GM08714 (cell line): ENCODE measurements at regions not wholly inside any gene's neighbourhood (a gene's known extent, or its start where the extent isn't known, plus 50 kb on each side); places are given as distances from the start of the nearest gene placed in this dataset.

Experiments
- H3K4me3 ChIP-seq: fragments of 200-500 bp; sonication (Bioruptor generic); 2 replicates; pipeline ENCODE4 v1.5.1; 2014; ENCODE audit warnings: mild to moderate bottlenecking, low read length, inconsistent platforms
- ZNF274 ChIP-seq: IDR thresholded peaks from 2 replicates; pipeline ENCODE4 v1.6.1; 2012; ENCODE audit warnings: mild to moderate bottlenecking, low read depth, low read length

- TF ChIP-seq ZNF274 = no peak
- no peak overlapping the region for H3K4me3 ChIP-seq
These were observed 158.4 kb downstream of the KLF13 start for GRCh38 chr15:31484986-31485385.

- H3K4me3 ChIP-seq = no peak overlapping the region
- no peak for TF ChIP-seq ZNF274
These were observed 158.8 kb downstream of the KLF13 start for GRCh38 chr15:31485431-31485830.

GRCh38 chr15:31485911-31486461 lies 159.4 kb downstream of the KLF13 start:
- H3K4me3 ChIP-seq = no peak overlapping the region
- no peak for TF ChIP-seq ZNF274

GRCh38 chr15:31486506-31486905 lies 159.9 kb downstream of the KLF13 start:
- H3K4me3 ChIP-seq = no peak overlapping the region
- no peak for TF ChIP-seq ZNF274

- TF ChIP-seq ZNF274 = no peak
These were observed 160.5 kb downstream of the KLF13 start for GRCh38 chr15:31486906-31487695.

GRCh38 chr15:31487811-31488436 lies 161.3 kb downstream of the KLF13 start:
- H3K4me3 ChIP-seq = no peak overlapping the region
- TF ChIP-seq ZNF274 = no peak

More at GRCh38 chr15:31486906-31487695, 160.5 kb downstream of the KLF13 start:
- H3K4me3 ChIP-seq = no peak overlapping the region

- TF ChIP-seq ZNF274 = no peak
- no peak overlapping the region for H3K4me3 ChIP-seq
These were observed 162.0 kb downstream of the KLF13 start for GRCh38 chr15:31488437-31489204.

GRCh38 chr15:31489281-31489680 lies 162.6 kb downstream of the KLF13 start:
- no peak for TF ChIP-seq ZNF274
- no peak overlapping the region for H3K4me3 ChIP-seq

GRCh38 chr15:31489801-31490646 lies 163.4 kb downstream of the KLF13 start:
- TF ChIP-seq ZNF274 = no peak
- H3K4me3 ChIP-seq = no peak overlapping the region

GRCh38 chr15:31494786-31495185 lies 168.2 kb downstream of the KLF13 start:
- H3K4me3 ChIP-seq = no peak overlapping the region
- no peak for TF ChIP-seq ZNF274

GRCh38 chr15:31495281-31495680 lies 168.6 kb downstream of the KLF13 start:
- TF ChIP-seq ZNF274 = no peak
- H3K4me3 ChIP-seq = no peak overlapping the region

GRCh38 chr15:31497838-31498237 lies 171.2 kb downstream of the KLF13 start:
- no peak for TF ChIP-seq ZNF274
- no peak overlapping the region for H3K4me3 ChIP-seq

GRCh38 chr15:31498329-31498728 lies 171.7 kb downstream of the KLF13 start:
- no peak for TF ChIP-seq ZNF274
- H3K4me3 ChIP-seq = no peak overlapping the region
